ENCODE measurements at regions not wholly inside any gene's neighbourhood (a gene's known extent, or its start where the extent isn't known, plus 50 kb on each side); places are given as distances from the start of the nearest gene placed in this dataset.

DNA sequence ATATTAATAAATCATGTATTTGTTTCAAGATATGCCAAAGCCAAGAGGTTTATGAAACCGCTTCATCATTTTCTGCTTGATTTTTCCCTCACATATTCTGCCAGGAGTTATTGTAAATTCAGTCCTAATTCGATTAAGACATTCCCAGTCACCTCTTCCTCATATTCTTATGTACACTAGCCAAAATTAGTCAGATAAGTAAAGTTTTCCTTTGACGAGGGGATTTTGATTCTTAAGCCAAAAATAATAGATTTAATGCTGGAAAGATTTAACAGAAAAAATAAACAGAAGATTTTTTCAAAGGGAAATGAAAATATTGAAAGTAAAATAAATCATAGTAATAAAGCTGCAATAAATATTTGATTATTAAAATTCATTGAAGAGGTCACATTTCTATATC, 51.0 kb upstream of the VEGFC start:
- CTCF ChIA-PET (ENCODE audit: low intra/inter-chr PET ratio, low total read pairs), result no interaction called here
- intact Hi-C loops (cut with micrococcal nuclease; ENCODE audit: unreplicated experiment), result no loop called here
- DNase-seq (ENCODE audit: low spot score), result no peak

More for the DNA sequence above, 51.0 kb upstream of the VEGFC start:
- no peaks in the 10 kb centered on the region for H3K79me2 ChIP-seq (ENCODE audit: insufficient read depth, low read length)
- no peak overlapping the region for H3K27ac ChIP-seq (ENCODE audit: extremely low read length, insufficient read depth, low read length)
- no peak overlapping the region for H3K9ac ChIP-seq (ENCODE audit: insufficient read depth, low read depth, low read length)
- H3K4me3 ChIP-seq (replicated peaks in 1 of 3; ENCODE audit: insufficient read depth in 1 of 3, low read depth in 2 of 3, low read length in 3 of 3), result no peak overlapping the region
- no peak overlapping the region for H2AFZ ChIP-seq (ENCODE audit: low read length)
- in situ Hi-C loops (cut with HindIII; ENCODE audit: extremely low pct_ligation_motif_present, low pct_unique_long_range_greater_than_20kb), result no loop called here
- H4K20me1 ChIP-seq (ENCODE audit: insufficient read depth, low read length), result no peaks in the 10 kb centered on the region
- 2% methylated on average over 3 of the region's 3 CpGs for WGBS (ENCODE audit: low lambda C conversion rate)
- FAIRE-seq (no peak), ATAC-seq (no peak)
- H3K4me2 ChIP-seq (ENCODE audit: low read depth, low read length), result no peak overlapping the region
- BruUV-seq (replicated peaks), result no TSS peak
- POLR2A ChIA-PET, result no interaction called here
- no peak for TF ChIP-seq ZNF530 (CRISPR knock-in tag; IDR thresholded peaks at IDR 0.05; ENCODE audit: low read depth)
- TF ChIP-seq REPIN1 (CRISPR knock-in tag; IDR thresholded peaks at IDR 0.05; ENCODE audit: borderline replicate concordance, low read depth), result no peak
- TF ChIP-seq ATF7-NPFF (CRISPR knock-in tag; IDR thresholded peaks at IDR 0.05; ENCODE audit: low read depth), result no peak
- TF ChIP-seq, protein P1, sequence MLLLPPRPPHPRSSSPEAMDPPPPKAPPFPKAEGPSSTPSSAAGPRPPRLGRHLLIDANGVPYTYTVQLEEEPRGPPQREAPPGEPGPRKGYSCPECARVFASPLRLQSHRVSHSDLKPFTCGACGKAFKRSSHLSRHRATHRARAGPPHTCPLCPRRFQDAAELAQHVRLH (CRISPR knock-in tag; IDR thresholded peaks at IDR 0.05; ENCODE audit: borderline replicate concordance, low read depth), result no peak
- no peak for TF ChIP-seq KDM1A (CRISPR knock-in tag; IDR thresholded peaks at IDR 0.05)
- TF ChIP-seq, protein P2, sequence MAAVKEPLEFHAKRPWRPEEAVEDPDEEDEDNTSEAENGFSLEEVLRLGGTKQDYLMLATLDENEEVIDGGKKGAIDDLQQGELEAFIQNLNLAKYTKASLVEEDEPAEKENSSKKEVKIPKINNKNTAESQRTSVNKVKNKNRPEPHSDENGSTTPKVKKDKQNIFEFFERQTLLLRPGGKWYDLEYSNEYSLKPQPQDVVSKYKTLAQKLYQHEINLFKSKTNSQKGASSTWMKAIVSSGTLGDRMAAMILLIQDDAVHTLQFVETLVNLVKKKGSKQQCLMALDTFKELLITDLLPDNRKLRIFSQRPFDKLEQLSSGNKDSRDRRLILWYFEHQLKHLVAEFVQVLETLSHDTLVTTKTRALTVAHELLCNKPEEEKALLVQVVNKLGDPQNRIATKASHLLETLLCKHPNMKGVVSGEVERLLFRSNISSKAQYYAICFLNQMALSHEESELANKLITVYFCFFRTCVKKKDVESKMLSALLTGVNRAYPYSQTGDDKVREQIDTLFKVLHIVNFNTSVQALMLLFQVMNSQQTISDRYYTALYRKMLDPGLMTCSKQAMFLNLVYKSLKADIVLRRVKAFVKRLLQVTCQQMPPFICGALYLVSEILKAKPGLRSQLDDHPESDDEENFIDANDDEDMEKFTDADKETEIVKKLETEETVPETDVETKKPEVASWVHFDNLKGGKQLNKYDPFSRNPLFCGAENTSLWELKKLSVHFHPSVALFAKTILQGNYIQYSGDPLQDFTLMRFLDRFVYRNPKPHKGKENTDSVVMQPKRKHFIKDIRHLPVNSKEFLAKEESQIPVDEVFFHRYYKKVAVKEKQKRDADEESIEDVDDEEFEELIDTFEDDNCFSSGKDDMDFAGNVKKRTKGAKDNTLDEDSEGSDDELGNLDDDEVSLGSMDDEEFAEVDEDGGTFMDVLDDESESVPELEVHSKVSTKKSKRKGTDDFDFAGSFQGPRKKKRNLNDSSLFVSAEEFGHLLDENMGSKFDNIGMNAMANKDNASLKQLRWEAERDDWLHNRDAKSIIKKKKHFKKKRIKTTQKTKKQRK (IDR thresholded peaks at IDR 0.05; ENCODE audit: low read length), result no peak
- TF ChIP-seq NKX3-1 (CRISPR knock-in tag; IDR thresholded peaks at IDR 0.05), result no peak
- no peak for TF ChIP-seq FOXC1 (CRISPR knock-in tag; IDR thresholded peaks at IDR 0.05; ENCODE audit: borderline replicate concordance)
- no peak for TF ChIP-seq ZNF577 (CRISPR knock-in tag; IDR thresholded peaks at IDR 0.05; ENCODE audit: borderline replicate concordance, low read depth)
- TF ChIP-seq GABPA (IDR thresholded peaks at IDR 0.05; ENCODE audit: low read depth, low read length), result no peak
- no peak for TF ChIP-seq GABPA (CRISPR knock-in tag; IDR thresholded peaks at IDR 0.05; ENCODE audit: low read depth)
- TF ChIP-seq, protein P3, sequence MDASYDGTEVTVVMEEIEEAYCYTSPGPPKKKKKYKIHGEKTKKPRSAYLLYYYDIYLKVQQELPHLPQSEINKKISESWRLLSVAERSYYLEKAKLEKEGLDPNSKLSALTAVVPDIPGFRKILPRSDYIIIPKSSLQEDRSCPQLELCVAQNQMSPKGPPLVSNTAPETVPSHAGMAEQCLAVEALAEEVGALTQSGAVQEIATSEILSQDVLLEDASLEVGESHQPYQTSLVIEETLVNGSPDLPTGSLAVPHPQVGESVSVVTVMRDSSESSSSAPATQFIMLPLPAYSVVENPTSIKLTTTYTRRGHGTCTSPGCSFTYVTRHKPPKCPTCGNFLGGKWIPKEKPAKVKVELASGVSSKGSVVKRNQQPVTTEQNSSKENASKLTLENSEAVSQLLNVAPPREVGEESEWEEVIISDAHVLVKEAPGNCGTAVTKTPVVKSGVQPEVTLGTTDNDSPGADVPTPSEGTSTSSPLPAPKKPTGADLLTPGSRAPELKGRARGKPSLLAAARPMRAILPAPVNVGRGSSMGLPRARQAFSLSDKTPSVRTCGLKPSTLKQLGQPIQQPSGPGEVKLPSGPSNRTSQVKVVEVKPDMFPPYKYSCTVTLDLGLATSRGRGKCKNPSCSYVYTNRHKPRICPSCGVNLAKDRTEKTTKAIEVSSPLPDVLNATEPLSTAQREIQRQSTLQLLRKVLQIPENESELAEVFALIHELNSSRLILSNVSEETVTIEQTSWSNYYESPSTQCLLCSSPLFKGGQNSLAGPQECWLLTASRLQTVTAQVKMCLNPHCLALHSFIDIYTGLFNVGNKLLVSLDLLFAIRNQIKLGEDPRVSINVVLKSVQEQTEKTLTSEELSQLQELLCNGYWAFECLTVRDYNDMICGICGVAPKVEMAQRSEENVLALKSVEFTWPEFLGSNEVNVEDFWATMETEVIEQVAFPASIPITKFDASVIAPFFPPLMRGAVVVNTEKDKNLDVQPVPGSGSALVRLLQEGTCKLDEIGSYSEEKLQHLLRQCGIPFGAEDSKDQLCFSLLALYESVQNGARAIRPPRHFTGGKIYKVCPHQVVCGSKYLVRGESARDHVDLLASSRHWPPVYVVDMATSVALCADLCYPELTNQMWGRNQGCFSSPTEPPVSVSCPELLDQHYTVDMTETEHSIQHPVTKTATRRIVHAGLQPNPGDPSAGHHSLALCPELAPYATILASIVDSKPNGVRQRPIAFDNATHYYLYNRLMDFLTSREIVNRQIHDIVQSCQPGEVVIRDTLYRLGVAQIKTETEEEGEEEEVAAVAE (CRISPR knock-in tag; IDR thresholded peaks at IDR 0.05; ENCODE audit: borderline replicate concordance), result no peak
- TF ChIP-seq GABPB1 (CRISPR knock-in tag; IDR thresholded peaks at IDR 0.05), result no peak
- no peak for TF ChIP-seq SKI (IDR thresholded peaks at IDR 0.05; ENCODE audit: partially characterized antibody)
- H3K4me1 ChIP-seq (ENCODE audit: insufficient read depth, low read length), result no peaks in the 10 kb centered on the region
- no peaks in the 10 kb centered on the region for H3K27me3 ChIP-seq (ENCODE audit: control insufficient read depth in 1 of 2, insufficient read depth in 2 of 2, low read length in 2 of 2)
- H3K9me3 ChIP-seq (ENCODE audit: low read length), result no peaks in the 10 kb centered on the region
- no peaks in the 10 kb centered on the region for H3K36me3 ChIP-seq (replicated peaks in 1 of 2; ENCODE audit: control insufficient read depth in 1 of 2, insufficient read depth in 2 of 2, low read length in 2 of 2)
